ENCODE measurements at regions not wholly inside any gene's neighbourhood (a gene's known extent, or its start where the extent isn't known, plus 50 kb on each side); places are given as distances from the start of the nearest gene placed in this dataset.

- no peak for DNase-seq (ENCODE audit: low read depth in 3 of 3, low spot score in 1 of 3)
Measured at GRCh38 chr2:118250001-118250400, 161.7 kb downstream of the INSIG2 start.

GRCh38 chr2:118249531-118249930 lies 161.3 kb downstream of the INSIG2 start:
- DNase-seq (ENCODE audit: low read depth in 3 of 3, low spot score in 1 of 3) = no peak

- DNase-seq (ENCODE audit: low read depth in 3 of 3, low spot score in 1 of 3) = no peak
Measured at GRCh38 chr2:118246726-118247125, 158.5 kb downstream of the INSIG2 start.

- DNase-seq (ENCODE audit: low read depth in 3 of 3, low spot score in 1 of 3) = no peak
Measured at GRCh38 chr2:118246079-118246478, 157.8 kb downstream of the INSIG2 start.

GRCh38 chr2:118244686-118245085 lies 156.4 kb downstream of the INSIG2 start:
- DNase-seq (ENCODE audit: low read depth in 3 of 3, low spot score in 1 of 3) = no peak

GRCh38 chr2:118243031-118243430 lies 154.8 kb downstream of the INSIG2 start:
- no peak for DNase-seq (ENCODE audit: low read depth in 3 of 3, low spot score in 1 of 3)

GRCh38 chr2:118242216-118242615 lies 153.9 kb downstream of the INSIG2 start:
- DNase-seq (ENCODE audit: low read depth in 3 of 3, low spot score in 1 of 3) = no peak

- no peak for DNase-seq (ENCODE audit: low read depth in 3 of 3, low spot score in 1 of 3)
Measured at GRCh38 chr2:118241128-118241527, 152.9 kb downstream of the INSIG2 start.

GRCh38 chr2:118240276-118240675 lies 152.0 kb downstream of the INSIG2 start:
- no peak for DNase-seq (ENCODE audit: low read depth in 3 of 3, low spot score in 1 of 3)

GRCh38 chr2:118239284-118239683 lies 151.0 kb downstream of the INSIG2 start:
- no peak for DNase-seq (ENCODE audit: low read depth in 3 of 3, low spot score in 1 of 3)

- DNase-seq (ENCODE audit: low read depth in 3 of 3, low spot score in 1 of 3) = no peak
Measured at GRCh38 chr2:118237451-118237850, 149.2 kb downstream of the INSIG2 start.

GRCh38 chr2:118232796-118233195 lies 144.5 kb downstream of the INSIG2 start:
- no peak for DNase-seq (ENCODE audit: low read depth in 3 of 3, low spot score in 1 of 3)

GRCh38 chr2:118232391-118232790 lies 144.1 kb downstream of the INSIG2 start:
- no peak for DNase-seq (ENCODE audit: low read depth in 3 of 3, low spot score in 1 of 3)

GRCh38 chr2:118231759-118232158 lies 143.5 kb downstream of the INSIG2 start:
- no peak for DNase-seq (ENCODE audit: low read depth in 3 of 3, low spot score in 1 of 3)

- no peak for DNase-seq (ENCODE audit: low read depth in 3 of 3, low spot score in 1 of 3)
Measured at GRCh38 chr2:118227698-118228508, 139.6 kb downstream of the INSIG2 start.

GRCh38 chr2:118225666-118226065 lies 137.4 kb downstream of the INSIG2 start:
- no peak for DNase-seq (ENCODE audit: low read depth in 3 of 3, low spot score in 1 of 3)

GRCh38 chr2:118224895-118225311 lies 136.6 kb downstream of the INSIG2 start:
- no peak for DNase-seq (ENCODE audit: low read depth in 3 of 3, low spot score in 1 of 3)

- peak in 1 of 3 donors; percentile 16 for DNase-seq (ENCODE audit: low read depth in 3 of 3, low spot score in 1 of 3)
Measured at GRCh38 chr2:118223992-118224894, 136.0 kb downstream of the INSIG2 start.

GRCh38 chr2:118223511-118223991 lies 135.3 kb downstream of the INSIG2 start:
- no peak for DNase-seq (ENCODE audit: low read depth in 3 of 3, low spot score in 1 of 3)

- DNase-seq (ENCODE audit: low read depth in 3 of 3, low spot score in 1 of 3) = no peak
Measured at GRCh38 chr2:118222672-118223421, 134.6 kb downstream of the INSIG2 start.

- DNase-seq (ENCODE audit: low read depth in 3 of 3, low spot score in 1 of 3) = no peak
Measured at GRCh38 chr2:118222273-118222594, 134.0 kb downstream of the INSIG2 start.

Measured in stimulated activated CD4-positive, alpha-beta T cell treated with anti-CD3 and anti-CD28 coated beads, TNF-alpha, amount 100 ng/mL, for 1 hour (primary cell).